ENCODE measurements at regions not wholly inside any gene's neighbourhood (a gene's known extent, or its start where the extent isn't known, plus 50 kb on each side); places are given as distances from the start of the nearest gene placed in this dataset.

- no peak for TF ChIP-seq CTCF (conservative IDR thresholded peaks at IDR 0.05)
- TF ChIP-seq ZFX (IDR thresholded peaks at IDR 0.05): no peak
Measured at GRCh38 chr2:180519276-180519675, 461.1 kb upstream of the UBE2E3 start.

Data from C4-2B (cell line).